HG03103 (cell line): ENCODE measurements at regions not wholly inside any gene's neighbourhood (a gene's known extent, or its start where the extent isn't known, plus 50 kb on each side); places are given as distances from the start of the nearest gene placed in this dataset.

ENCODE experiments used
- ATAC-seq: cut with Tn5 transposase; IDR thresholded peaks from one replicate; pipeline ENCODE4 v1.9.1; 2021; ENCODE audit warnings: low read depth; ENCODE audit not compliant: unreplicated experiment

DNA sequence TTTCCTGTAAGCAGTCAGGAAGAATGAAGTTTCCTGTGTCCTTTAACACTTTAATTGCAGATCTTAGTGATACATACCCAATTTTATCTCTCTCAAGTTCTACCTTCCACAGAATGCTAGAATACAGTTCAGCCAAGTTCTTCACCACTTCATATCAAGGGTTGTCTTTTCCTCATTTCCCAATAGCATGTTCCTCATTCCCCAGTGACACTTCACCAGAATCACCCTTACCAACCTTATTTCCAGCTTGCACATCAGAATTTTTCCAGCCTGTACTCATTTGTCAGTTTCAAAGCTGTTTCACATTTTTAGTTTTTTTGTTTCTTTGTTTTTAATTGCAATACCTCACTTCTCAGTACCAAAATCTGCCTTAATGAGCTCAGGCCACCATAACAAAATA is 126.1 kb downstream of the ESM1 start:
- no peak for ATAC-seq

- ATAC-seq, result no peak
Observed at GRCh38 chr5:54854883-54855581, 130.4 kb downstream of the ESM1 start.

DNA sequence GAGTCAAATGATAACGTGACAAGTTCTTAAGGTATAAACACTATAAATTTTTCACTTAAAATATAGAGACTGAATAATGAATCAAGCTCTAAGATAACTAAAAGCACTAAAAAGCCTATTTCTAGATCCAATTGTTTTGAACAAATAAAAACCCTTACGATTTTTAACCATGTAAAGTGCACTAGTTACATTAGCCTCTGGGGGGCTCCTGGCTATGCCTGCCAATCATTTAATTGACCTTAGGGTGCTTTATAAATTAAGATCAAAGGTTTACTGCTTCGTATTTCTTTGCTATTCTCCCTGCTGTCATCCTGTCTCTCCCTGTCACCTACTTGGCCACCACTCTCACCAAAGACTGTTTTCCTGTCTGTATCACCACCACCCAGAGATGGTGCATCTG is 133.4 kb downstream of the ESM1 start:
- no peak for ATAC-seq

- no peak for ATAC-seq
Observed at GRCh38 chr5:54851449-54851848, 133.9 kb downstream of the ESM1 start.

DNA sequence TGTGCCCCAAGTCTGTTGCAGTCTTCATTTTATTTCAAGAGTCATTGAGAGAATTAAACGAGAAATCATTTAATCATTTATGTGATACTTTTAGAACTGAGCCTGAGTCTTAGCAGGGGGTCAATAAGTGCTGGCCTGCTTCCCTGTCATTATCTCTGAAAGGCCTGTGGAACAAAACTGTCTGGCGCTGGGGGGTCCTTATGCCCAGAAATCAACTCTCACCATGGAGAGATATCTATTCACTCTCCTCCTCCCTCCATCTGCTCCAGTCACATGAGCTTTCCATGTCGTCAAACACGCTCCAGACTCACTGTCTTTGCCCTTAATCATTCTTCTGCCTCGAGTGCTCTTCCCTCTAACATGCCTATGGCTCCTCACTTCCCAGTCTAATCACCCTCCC is 136.8 kb downstream of the ESM1 start:
- ATAC-seq, result no peak

DNA sequence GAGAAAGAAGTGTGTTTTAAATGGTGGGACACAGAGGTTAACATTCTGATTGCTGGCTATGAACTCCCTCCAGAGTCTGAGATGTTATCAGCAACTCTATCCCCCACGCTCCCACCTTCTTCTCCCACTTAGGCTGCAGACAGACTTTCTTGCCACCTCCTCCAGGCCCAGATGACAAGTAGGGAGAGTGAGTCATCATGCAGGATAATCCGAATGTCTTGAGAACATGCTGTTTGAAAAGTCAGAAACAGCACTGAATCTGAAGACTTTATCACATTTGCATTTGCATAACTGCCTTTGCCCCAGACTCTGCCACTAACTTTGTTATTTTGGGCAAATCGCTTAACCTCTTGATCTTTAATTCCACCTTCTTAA is 139.8 kb downstream of the ESM1 start:
- ATAC-seq, result no peak

DNA sequence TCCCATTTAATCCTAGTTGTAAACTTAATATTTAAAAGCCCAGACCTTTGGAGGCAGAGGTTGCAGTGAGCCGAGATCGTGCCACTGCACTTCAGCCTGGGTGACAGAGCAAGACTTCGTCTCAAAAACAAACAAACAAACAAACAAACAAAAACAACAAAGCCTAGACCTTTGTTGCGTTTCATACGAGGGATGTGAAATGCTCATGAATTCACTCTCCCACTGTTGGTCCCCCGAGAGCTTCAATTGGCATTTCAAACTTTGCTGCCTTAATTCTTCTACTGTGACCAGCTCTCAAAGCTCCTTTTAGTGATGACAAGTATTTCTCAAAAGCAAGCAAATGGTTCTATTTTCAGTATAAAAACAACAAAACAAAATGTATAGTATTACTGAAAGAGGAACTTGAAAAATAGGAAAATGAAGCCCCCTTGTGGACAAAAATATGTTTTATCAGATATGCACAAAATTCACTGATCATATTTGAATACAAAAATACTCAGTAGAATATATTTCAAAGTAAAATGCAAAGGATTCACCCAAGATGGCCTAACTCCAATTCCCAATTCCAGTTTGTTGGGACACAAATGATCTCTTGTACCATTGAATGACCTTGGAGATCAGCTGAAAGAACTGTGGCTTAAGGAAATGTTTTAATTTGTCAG is 140.4 kb downstream of the ESM1 start:
- ATAC-seq, result no peak

DNA sequence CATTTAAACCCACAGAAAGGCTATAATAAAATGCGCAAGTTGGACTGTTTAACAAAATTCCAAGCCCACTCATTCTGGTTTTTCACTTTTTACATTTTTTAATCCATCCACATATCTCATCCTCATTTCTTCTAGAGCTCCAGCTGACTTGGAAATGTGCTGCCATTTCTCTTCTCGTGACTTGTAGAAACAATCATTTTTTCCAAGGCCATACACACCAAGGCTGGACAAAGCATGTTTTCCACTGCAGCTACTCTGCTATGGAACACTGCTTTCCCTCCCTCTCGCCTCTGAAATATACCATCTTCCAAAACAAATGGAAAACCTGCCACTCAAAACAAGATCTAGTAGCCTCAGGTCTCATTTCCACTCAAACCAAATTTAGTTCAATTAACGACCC is 141.1 kb downstream of the ESM1 start:
- no peak for ATAC-seq

DNA sequence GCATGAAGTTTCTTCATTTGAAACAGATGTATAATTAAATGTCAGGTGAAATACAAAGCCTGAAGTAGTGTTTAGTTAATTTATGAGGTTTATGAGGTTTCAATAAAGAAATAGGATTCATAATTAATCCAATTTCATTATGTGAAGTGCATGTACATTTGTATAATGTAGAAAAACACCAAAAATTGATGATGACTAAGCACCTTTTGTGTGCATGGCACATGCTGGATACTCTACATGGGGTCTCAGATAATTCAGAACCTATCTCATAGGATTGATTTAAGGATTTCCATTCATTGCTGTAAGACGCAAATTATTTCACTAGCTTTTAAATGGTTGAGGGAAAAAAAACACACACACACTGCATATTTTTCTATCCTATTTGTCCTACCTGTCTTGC is 143.9 kb downstream of the ESM1 start:
- no peak for ATAC-seq

DNA sequence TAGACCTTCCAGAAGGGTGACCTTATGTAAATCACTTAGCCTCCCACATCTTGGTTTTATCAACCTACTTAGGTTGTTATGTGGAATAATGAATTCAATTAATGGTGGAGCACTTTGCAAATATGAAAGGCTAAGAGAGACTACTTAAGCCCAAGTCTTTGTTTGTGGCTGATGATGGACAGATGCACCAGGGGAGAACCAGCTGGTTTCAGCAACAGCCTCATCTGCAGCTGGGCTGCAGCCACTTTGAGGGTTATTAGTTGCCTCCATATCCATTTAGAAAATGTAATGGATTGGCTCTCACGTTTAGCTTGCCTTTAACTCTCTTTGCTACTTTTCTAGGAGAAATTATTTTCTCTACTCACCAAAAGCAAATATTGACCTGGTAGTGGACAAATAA is 146.6 kb downstream of the ESM1 start:
- no peak for ATAC-seq

DNA sequence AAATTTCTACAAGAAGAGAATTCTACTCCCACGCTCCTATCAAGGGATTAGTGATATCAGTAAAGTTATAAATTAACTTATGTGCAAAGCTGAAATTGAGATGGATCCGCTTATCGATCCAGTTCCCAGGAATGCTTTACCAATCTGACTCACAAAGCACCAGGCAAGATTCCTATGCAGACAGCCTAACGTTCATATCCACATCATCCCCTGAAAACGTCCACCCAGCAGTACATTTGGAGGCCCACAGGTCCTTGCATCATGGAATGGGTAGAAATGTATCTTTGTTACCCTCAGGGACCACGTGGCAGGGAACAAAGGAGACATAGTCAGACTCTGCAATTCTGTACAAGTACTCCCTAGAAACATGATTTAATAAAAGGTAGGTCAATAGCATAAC is 147.4 kb downstream of the ESM1 start:
- no peak for ATAC-seq

- ATAC-seq, result no peak
Observed at GRCh38 chr5:54837093-54837492, 148.3 kb downstream of the ESM1 start.

GRCh38 chr5:54835647-54836046 is 149.7 kb downstream of the ESM1 start:
- ATAC-seq, result no peak

DNA sequence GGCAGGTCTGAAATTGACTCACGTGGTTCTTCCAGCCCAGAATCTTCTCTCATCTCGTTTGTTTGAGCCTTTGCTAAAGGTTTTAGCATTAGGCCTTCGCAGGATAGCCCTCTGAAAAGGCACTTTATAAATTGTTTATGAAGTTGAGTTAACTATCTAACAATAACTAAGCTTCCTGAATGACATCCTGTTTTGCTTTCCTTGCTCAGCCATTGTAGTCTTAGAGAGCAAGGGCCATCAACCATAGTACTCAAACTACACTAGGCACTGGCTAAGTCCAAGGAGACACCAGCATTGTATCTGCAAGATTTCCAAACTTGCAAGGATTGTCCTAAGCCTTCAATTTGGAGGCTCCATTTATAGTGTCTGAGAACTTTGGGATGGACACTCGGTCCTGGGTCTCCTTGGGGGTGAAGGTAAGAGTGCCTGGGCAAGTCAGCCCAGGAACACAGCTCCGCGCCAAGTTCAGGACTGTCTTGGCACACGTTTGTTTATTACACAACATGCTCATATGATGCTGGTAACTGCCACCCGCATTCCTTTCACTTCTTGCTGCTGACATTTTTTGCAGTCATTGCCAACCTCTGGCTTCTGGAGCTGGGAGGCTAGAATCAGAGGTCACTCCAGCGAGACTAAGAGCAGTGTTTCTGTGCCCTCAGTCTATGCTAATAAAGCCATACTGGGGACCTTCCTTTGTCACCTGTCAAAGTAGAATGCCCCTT is 151.1 kb downstream of the ESM1 start:
- no peak for ATAC-seq

GRCh38 chr5:54833590-54833989 is 151.8 kb downstream of the ESM1 start:
- no peak for ATAC-seq

- no peak for ATAC-seq
Observed at GRCh38 chr5:54832858-54833257, 152.5 kb downstream of the ESM1 start.

DNA sequence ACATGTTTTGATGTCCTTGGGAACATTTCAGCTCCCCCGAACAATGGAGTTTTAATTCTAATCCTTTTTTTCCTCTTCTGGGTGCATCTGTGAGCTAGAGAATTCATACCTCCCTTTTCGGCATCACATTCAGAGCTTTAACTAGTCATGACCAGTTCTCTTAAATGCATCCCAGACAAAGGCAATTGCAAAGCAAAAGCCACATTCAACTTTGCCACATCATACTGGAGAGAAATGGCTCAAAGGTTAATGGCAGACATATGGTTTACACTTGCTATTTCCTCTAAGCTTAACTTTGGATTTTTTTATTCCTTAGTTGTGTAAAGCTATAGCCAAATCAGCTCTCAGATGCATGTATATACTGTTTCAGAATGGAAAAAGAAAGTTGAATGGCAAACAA is 153.3 kb downstream of the ESM1 start:
- ATAC-seq, result no peak

GRCh38 chr5:54831233-54831632 is 154.2 kb downstream of the ESM1 start:
- ATAC-seq, result no peak

- ATAC-seq, result no peak
Observed at GRCh38 chr5:54829676-54830535, 155.5 kb downstream of the ESM1 start.

- no peak for ATAC-seq
Observed at GRCh38 chr5:54829102-54829501, 156.3 kb downstream of the ESM1 start.

- no peak for ATAC-seq
Observed at GRCh38 chr5:54828151-54828550, 157.2 kb downstream of the ESM1 start.
